GM19238 (cell line): ENCODE measurements at regions not wholly inside any gene's neighbourhood (a gene's known extent, or its start where the extent isn't known, plus 50 kb on each side); places are given as distances from the start of the nearest gene placed in this dataset.

Source experiments
- DNase-seq: peaks from one replicate; pipeline ENCODE4 v3.0.0; 2011; ENCODE audit warnings: low spot score; ENCODE audit not compliant: insufficient read length

- DNase-seq: no peak
These were observed 278.0 kb upstream of the KLF14 start for GRCh38 chr7:131011976-131012375.

DNA sequence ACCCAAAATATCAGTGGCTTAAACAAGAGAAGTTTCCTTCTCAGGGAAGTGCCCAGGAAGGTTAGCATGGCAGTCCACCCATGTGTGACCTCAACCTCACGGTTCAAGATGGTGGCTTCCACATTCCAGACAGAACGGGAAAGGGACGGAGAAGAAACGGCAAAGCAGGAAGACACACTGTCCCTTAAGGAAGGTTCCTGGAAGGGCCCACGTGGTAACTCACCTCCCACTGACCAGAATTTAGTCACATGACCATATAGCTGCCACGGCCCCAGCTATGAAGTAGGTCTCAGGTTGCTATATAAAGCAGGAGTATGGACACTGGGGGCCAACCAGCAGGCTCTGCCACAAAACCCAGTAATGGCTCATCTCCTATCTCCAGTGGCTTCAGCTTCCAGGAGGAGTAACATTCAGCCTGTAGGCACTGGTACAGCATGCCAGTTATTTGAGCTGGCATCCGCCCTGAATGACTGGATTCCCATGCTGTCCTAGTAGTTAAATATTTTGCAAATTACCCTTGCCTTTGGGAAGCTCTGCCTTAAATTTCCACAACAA lies 278.5 kb upstream of the KLF14 start:
- DNase-seq: no peak

DNA sequence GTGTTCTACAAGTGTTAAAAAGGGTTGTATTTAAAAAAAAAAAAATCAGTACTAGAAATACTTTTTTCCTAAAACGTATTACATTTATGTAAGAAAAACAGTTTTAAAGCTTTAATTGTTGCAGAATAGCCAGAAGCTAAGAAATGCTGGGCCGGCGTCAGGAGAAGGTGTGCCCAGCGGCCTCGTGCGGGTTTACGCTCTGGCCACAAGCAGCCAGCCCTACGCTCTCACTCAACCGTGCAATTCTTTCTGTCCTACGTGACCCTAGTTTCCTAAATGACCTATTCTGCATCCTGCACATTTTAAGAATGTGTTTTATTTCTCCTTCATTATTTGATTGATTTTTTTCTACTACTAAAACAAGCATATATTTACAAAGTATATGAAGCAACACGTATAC lies 279.7 kb upstream of the KLF14 start:
- DNase-seq: no peak

GRCh38 chr7:131014906-131015656 lies 281.1 kb upstream of the KLF14 start:
- no peak for DNase-seq

- no peak for DNase-seq
These were observed 281.6 kb upstream of the KLF14 start for GRCh38 chr7:131015657-131015958.

DNA sequence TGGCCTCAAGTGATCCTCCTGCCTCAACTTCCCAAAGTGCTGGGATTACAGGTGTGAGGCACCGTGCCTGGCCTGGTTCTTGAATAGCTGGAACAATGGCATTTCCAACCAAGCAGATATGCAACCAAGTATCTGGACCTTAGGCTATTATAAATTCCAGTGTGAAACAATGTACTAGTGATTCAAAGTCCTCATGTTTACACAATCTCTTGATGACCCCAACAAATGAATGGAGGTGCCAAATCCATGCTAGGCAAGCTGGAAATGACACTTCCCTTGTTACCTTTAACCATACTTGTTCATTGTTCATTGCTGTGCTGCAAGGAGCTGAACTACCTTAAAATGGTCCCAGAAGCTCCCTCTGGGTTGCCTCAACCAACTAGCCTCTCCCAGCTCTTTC lies 282.2 kb upstream of the KLF14 start:
- DNase-seq: no peak

- DNase-seq: no peak
These were observed 285.3 kb upstream of the KLF14 start for GRCh38 chr7:131019351-131019750.

- DNase-seq: no peak
These were observed 286.8 kb upstream of the KLF14 start for GRCh38 chr7:131020759-131021261.

- DNase-seq: no peak
These were observed 287.5 kb upstream of the KLF14 start for GRCh38 chr7:131021460-131021859.

- DNase-seq: no peak
These were observed 287.9 kb upstream of the KLF14 start for GRCh38 chr7:131021902-131022301.

- no peak for DNase-seq
These were observed 292.4 kb upstream of the KLF14 start for GRCh38 chr7:131026297-131027000.

- no peak for DNase-seq
These were observed 293.3 kb upstream of the KLF14 start for GRCh38 chr7:131027287-131027773.

- no peak for DNase-seq
These were observed 294.3 kb upstream of the KLF14 start for GRCh38 chr7:131028295-131028694.

GRCh38 chr7:131029002-131029401 lies 295.0 kb upstream of the KLF14 start:
- DNase-seq: no peak

GRCh38 chr7:131031099-131031868 lies 296.4 kb upstream of the MKLN1 start:
- no peak for DNase-seq

DNA sequence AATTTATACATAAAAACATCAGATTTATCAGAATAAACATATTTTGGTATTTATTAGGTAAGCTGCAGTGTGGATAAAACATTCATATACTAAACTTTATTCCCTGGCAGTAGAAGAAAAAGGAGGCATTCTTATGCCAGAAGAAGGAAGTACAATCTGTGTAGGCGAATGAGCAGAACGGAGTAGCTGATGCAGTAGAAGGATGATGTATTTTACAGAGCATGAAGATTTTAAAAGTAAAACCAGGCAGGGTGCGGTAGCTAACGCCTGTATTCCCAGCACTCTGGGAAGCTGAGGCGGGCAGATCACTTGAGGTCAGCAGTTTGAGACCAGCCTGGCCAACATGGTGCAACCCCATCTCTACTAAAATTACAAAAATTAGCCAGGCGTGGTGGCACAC lies 294.9 kb upstream of the MKLN1 start:
- DNase-seq: no peak

- DNase-seq: no peak
These were observed 293.4 kb upstream of the MKLN1 start for GRCh38 chr7:131034166-131034881.

DNA sequence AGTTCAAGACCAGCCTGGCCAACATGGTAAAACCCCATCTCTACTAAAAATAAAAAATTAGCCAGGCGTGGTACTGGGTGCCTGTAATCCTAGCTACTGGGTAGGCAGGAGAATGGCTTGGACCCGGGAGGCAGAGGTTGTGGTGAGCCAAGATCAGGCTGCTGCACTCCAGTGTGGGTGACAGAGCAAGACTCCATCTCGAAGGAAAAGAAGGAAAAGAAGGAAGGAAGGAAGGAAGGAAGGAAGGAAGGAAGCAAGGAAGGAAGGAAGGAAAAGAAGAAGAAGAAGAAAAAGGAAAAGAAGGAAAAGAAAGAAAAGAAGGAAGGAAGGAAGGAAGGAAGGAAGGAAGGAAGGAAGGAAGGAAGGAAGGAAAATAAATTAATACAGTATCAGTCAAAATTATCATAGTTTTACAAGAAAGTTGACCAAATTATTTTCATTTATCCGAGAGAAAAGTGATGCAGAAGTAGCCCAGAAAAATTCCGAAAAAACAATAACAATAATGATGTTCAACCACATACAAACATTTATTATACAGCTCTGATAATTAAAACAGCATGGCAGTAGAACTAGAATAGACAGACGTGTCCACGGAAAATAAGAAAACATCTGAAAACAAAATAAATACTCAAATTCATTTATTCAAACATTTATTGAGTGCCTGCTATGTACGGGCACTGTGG lies 292.4 kb upstream of the MKLN1 start:
- DNase-seq: no peak

DNA sequence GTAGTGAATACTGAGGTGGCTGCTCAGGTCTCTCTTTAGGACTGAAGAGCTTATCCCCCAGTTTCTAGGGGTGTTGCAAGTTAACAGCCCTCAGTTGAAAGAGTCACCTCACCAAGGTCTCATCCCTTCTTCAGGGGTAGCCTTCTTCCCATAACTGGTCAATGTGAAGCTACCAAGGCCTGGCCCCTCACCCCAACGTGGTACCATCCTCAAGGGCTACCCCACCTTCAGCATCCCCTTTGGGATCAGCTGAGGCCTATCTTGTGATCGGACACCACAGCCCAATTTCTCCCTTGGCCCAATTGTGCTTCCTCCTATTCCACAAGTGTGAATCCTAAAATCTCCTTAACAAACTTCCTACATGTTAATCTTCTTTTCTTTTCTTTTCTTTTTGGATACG lies 289.5 kb upstream of the MKLN1 start:
- no peak for DNase-seq

DNA sequence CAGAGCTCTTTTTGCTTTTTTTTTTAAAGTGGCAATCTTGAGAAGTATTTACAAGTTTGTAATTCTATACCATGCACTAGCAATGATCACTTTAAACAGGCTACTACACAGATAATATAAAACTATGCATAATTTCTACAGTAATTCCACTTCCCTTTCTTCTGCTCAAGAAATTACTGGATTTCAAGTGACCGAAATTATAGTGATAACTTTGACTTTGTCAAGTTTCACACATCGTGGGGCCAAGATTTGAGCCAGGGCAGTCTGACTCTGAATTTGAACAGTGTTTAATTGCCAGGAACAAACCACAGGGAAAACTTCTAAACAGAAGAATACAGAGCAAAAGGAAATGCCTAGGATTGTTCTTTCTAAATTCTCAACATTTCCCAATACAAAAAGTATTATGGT lies 288.3 kb upstream of the MKLN1 start:
- DNase-seq: no peak

- DNase-seq: no peak
These were observed 287.8 kb upstream of the MKLN1 start for GRCh38 chr7:131039836-131040235.
